Trophoblast cell (in vitro differentiated cells and primary cell): ENCODE measurements at regions not wholly inside any gene's neighbourhood (a gene's known extent, or its start where the extent isn't known, plus 50 kb on each side); places are given as distances from the start of the nearest gene placed in this dataset.

Experiments
- DNase-seq, 2 donors: peaks; one replicate each; pipeline ENCODE4 v3.0.0-alpha.2; 2016
- H2AFZ ChIP-seq: 2 replicates; pipeline ENCODE4 v1.6.1; 2013; ENCODE audit warnings: low read length, moderate library complexity, mild to moderate bottlenecking; ENCODE audit not compliant: insufficient read depth, poor library complexity
- H2AK5ac ChIP-seq: 2 replicates; pipeline ENCODE4 v1.6.1; 2013; ENCODE audit warnings: mild to moderate bottlenecking, low read length
- H2BK120ac ChIP-seq: 2 replicates; pipeline ENCODE4 v1.6.1; 2013; ENCODE audit warnings: low read length, mild to moderate bottlenecking, moderate library complexity; ENCODE audit not compliant: insufficient read depth, poor library complexity
- H2BK12ac ChIP-seq: 2 replicates; pipeline ENCODE4 v1.6.1; 2013; ENCODE audit warnings: mild to moderate bottlenecking, low read length, moderate library complexity
- H2BK5ac ChIP-seq: 2 replicates; pipeline ENCODE4 v1.6.1; 2013; ENCODE audit warnings: low read length, low read depth, moderate library complexity, mild to moderate bottlenecking; ENCODE audit not compliant: poor library complexity
- H3K14ac ChIP-seq: 2 replicates; pipeline ENCODE4 v1.6.1; 2013; ENCODE audit warnings: mild to moderate bottlenecking, low read length
- H3K18ac ChIP-seq: 2 replicates; pipeline ENCODE4 v1.6.1; 2013; ENCODE audit warnings: mild to moderate bottlenecking, low read length
- H3K23ac ChIP-seq: 2 replicates; pipeline ENCODE4 v1.6.1; 2013; ENCODE audit warnings: low read length
- H3K27ac ChIP-seq: 2 replicates; pipeline ENCODE4 v1.5.1; 2013; ENCODE audit warnings: low read depth, mild to moderate bottlenecking, inconsistent platforms, low read length, moderate library complexity
- H3K27me3 ChIP-seq: 2 replicates; pipeline ENCODE4 v1.6.1; 2013; ENCODE audit warnings: inconsistent platforms, mild to moderate bottlenecking, low read length, moderate library complexity; ENCODE audit not compliant: insufficient read depth
- H3K36me3 ChIP-seq, 2 experiments: 1 replicate in 1 of 2; 2 replicates in 1 of 2; pipeline ENCODE4 v1.6.1; 2013; ENCODE audit warnings: low read length in 2 of 2, mild to moderate bottlenecking in 2 of 2, moderate library complexity in 1 of 2; ENCODE audit not compliant: insufficient read depth in 2 of 2, control insufficient read depth in 1 of 2
- H3K4ac ChIP-seq: 2 replicates; pipeline ENCODE4 v1.6.1; 2013; ENCODE audit warnings: low read depth, mild to moderate bottlenecking, low read length, moderate library complexity
- H3K4me1 ChIP-seq, 2 experiments: 1 replicate in 1 of 2; 2 replicates in 1 of 2; pipeline ENCODE4 v1.6.1; 2013; ENCODE audit warnings: low read length in 2 of 2, mild to moderate bottlenecking in 2 of 2, moderate library complexity in 1 of 2; ENCODE audit not compliant: insufficient read depth in 2 of 2, control insufficient read depth in 1 of 2
- H3K4me2 ChIP-seq: 2 replicates; pipeline ENCODE4 v1.6.1; 2013; ENCODE audit warnings: inconsistent platforms, mild to moderate bottlenecking, low read length, moderate library complexity
- H3K4me3 ChIP-seq: 2 replicates; pipeline ENCODE4 v1.5.1; 2013; ENCODE audit warnings: mild to moderate bottlenecking, low read depth, low read length, inconsistent platforms
- H3K79me1 ChIP-seq: one replicate; pipeline ENCODE4 v1.6.1; 2013; ENCODE audit warnings: low read length
- H3K79me2 ChIP-seq: 2 replicates; pipeline ENCODE4 v1.6.1; 2013; ENCODE audit warnings: low read length, mild to moderate bottlenecking; ENCODE audit not compliant: control insufficient read depth, insufficient read depth, poor library complexity
- H3K9ac ChIP-seq: 2 replicates; pipeline ENCODE4 v1.6.1; 2013; ENCODE audit warnings: mild to moderate bottlenecking, low read length
- H3K9me3 ChIP-seq: 2 replicates; pipeline ENCODE4 v1.6.1; 2013; ENCODE audit warnings: low read depth, mild to moderate bottlenecking, control low read depth, inconsistent platforms, low read length; ENCODE audit not compliant: insufficient read depth
- H4K12ac ChIP-seq: 2 replicates; pipeline ENCODE4 v1.6.1; 2013; ENCODE audit warnings: low read depth, mild to moderate bottlenecking, low read length, moderate library complexity
- H4K8ac ChIP-seq: 2 replicates; pipeline ENCODE4 v1.6.1; 2013; ENCODE audit warnings: low read depth, mild to moderate bottlenecking, low read length, moderate library complexity
- H4K91ac ChIP-seq: one replicate; pipeline ENCODE4 v1.6.1; 2013; ENCODE audit warnings: low read depth, mild to moderate bottlenecking, low read length, moderate library complexity
- WGBS: extraction: QIAGEN DNeasy Blood & Tissue Kit; methylation state at CpG from one replicate; pipeline ENCODE4 v1.1.7; 2013; ENCODE audit warnings: missing lambda C conversion rate; ENCODE audit not compliant: insufficient read length, insufficient coverage; ENCODE audit errors: extremely low coverage; 5-methylcytosine and 5-hydroxymethylcytosine counted together

- Histone ChIP-seq H3K9me3 (no peaks in the 10 kb centered on the region), H2AFZ (no peak overlapping the region), H4K91ac (no peak overlapping the region), H3K36me3 (no peaks in the 10 kb centered on the region), H2BK12ac (no peak overlapping the region), H2AK5ac (no peak overlapping the region), H2BK120ac (no peak overlapping the region), H3K4me2 (no peak overlapping the region), H3K79me2 (no peaks in the 10 kb centered on the region), H3K9ac (no peak overlapping the region), H3K23ac (no peak overlapping the region), H3K4ac (no peak overlapping the region), H3K4me3 (no peak overlapping the region), H4K8ac (no peak overlapping the region), H3K18ac (no peak overlapping the region), H2BK5ac (no peak overlapping the region), H3K27me3 (no peaks in the 10 kb centered on the region), H4K12ac (no peak overlapping the region), H3K27ac (no peak overlapping the region), H3K14ac (no peak overlapping the region), H3K4me1 (peaks cover 0 to 2% of the 10 kb centered on the region in 2 experiments), H3K79me1 (peaks cover 2% of the 10 kb centered on the region)
- WGBS, result no CpG with 5 or more reads among the region's 3 CpGs
- DNase-seq, result peak; percentile 3 to 74
Observed at GRCh38 chr3:150275941-150276340, 132.2 kb upstream of the TSC22D2 start.

GRCh38 chr3:150274372-150274771 is 133.7 kb upstream of the TSC22D2 start:
- WGBS, result no CpG with 5 or more reads among the region's 3 CpGs
- H2BK120ac ChIP-seq, result no peak overlapping the region
- H3K27ac ChIP-seq, result no peak overlapping the region
- no peak overlapping the region for H2BK5ac ChIP-seq
- H3K79me1 ChIP-seq, result peaks cover 2% of the 10 kb centered on the region
- no peaks in the 10 kb centered on the region for H3K79me2 ChIP-seq
- no peak overlapping the region for H3K18ac ChIP-seq
- H2BK12ac ChIP-seq, result no peak overlapping the region
- H2AFZ ChIP-seq, result no peak overlapping the region
- no peak overlapping the region for H3K23ac ChIP-seq
- peaks cover 0 to 2% of the 10 kb centered on the region in 2 experiments for H3K4me1 ChIP-seq
- H3K4ac ChIP-seq, result no peak overlapping the region
- H3K4me3 ChIP-seq, result no peak overlapping the region
- no peaks in the 10 kb centered on the region for H3K9me3 ChIP-seq
- no peak for DNase-seq
- no peak overlapping the region for H4K8ac ChIP-seq
- H3K27me3 ChIP-seq, result no peaks in the 10 kb centered on the region
- H3K14ac ChIP-seq, result no peak overlapping the region
- H3K4me2 ChIP-seq, result no peak overlapping the region
- H4K12ac ChIP-seq, result no peak overlapping the region
- no peaks in the 10 kb centered on the region for H3K36me3 ChIP-seq
- no peak overlapping the region for H2AK5ac ChIP-seq
- H4K91ac ChIP-seq, result no peak overlapping the region
- H3K9ac ChIP-seq, result no peak overlapping the region

DNA sequence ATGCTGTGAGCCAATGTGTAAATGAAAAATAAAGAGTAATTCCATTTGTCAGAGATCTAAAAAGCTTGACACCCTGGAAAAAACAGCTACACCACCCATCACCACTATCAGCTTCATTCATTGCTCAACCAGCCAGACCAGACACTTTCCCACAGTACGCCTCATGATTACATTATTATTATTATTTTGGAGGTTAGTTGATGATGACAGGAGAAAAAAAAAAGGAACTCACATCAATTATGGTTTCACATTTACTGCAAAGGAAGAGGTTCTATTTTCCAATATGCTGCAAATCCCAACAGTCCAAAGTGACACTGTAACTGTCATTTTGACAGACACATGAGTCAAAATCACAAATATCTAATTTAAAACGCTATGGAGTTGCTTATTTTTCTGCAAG is 134.7 kb upstream of the TSC22D2 start:
- Histone ChIP-seq H3K27me3 (no peaks in the 10 kb centered on the region), H3K23ac (no peak overlapping the region), H3K18ac (no peak overlapping the region), H3K36me3 (no peaks in the 10 kb centered on the region), H3K4ac (no peak overlapping the region), H2BK120ac (no peak overlapping the region), H4K8ac (no peak overlapping the region), H2BK5ac (no peak overlapping the region), H3K27ac (no peak overlapping the region), H3K4me2 (no peak overlapping the region), H4K12ac (no peak overlapping the region), H3K4me3 (no peak overlapping the region), H4K91ac (no peak overlapping the region), H3K14ac (no peak overlapping the region), H3K4me1 (no peaks in the 10 kb centered on the region), H2AK5ac (no peak overlapping the region), H2BK12ac (no peak overlapping the region), H3K79me1 (peaks cover 2% of the 10 kb centered on the region), H3K79me2 (no peaks in the 10 kb centered on the region), H2AFZ (no peak overlapping the region), H3K9ac (no peak overlapping the region), H3K9me3 (no peaks in the 10 kb centered on the region)
- no CpG with 5 or more reads among the region's 2 CpGs for WGBS
- DNase-seq, result no peak

DNA sequence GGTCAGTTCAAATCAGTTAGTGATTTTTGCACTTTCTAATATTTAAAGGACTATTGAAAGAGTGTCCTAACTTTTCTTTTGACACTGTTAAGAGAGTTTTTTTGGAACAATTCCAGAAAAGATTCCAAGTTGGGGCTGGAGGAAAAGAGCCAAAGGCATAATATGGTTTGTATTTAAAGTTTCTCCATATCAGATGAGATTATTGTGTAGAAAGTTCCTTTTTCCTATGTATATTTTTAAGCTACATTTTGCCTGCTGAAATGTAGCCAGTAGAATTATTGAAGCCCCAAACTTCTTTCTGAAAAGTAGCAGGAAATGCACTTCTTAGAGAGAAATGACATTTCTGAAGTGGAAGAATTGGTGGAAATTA is 136.5 kb upstream of the TSC22D2 start:
- H3K4me3 ChIP-seq, result no peak overlapping the region
- no peak overlapping the region for H4K91ac ChIP-seq
- H3K14ac ChIP-seq, result no peak overlapping the region
- H3K9me3 ChIP-seq, result no peaks in the 10 kb centered on the region
- H2AK5ac ChIP-seq, result no peak overlapping the region
- H3K9ac ChIP-seq, result no peak overlapping the region
- H3K27me3 ChIP-seq, result no peaks in the 10 kb centered on the region
- no peak overlapping the region for H2AFZ ChIP-seq
- no peak overlapping the region for H4K12ac ChIP-seq
- H3K4me2 ChIP-seq, result no peak overlapping the region
- no peaks in the 10 kb centered on the region for H3K79me2 ChIP-seq
- no peak overlapping the region for H3K18ac ChIP-seq
- no peak overlapping the region for H4K8ac ChIP-seq
- no peaks in the 10 kb centered on the region for H3K4me1 ChIP-seq
- DNase-seq, result no peak
- no peak overlapping the region for H2BK120ac ChIP-seq
- H3K36me3 ChIP-seq, result no peaks in the 10 kb centered on the region
- no peak overlapping the region for H2BK5ac ChIP-seq
- H2BK12ac ChIP-seq, result no peak overlapping the region
- no peak overlapping the region for H3K27ac ChIP-seq
- H3K4ac ChIP-seq, result no peak overlapping the region
- no peak overlapping the region for H3K23ac ChIP-seq
- H3K79me1 ChIP-seq, result no peaks in the 10 kb centered on the region
